HG03159 (cell line): ENCODE measurements at regions not wholly inside any gene's neighbourhood (a gene's known extent, or its start where the extent isn't known, plus 50 kb on each side); places are given as distances from the start of the nearest gene placed in this dataset.

Experiments used
- ATAC-seq: cut with Tn5 transposase; IDR thresholded peaks from one replicate; pipeline ENCODE4 v1.9.1; 2021; ENCODE audit warnings: mild to moderate bottlenecking, moderate library complexity; ENCODE audit not compliant: unreplicated experiment

- no peak for ATAC-seq
Observed at GRCh38 chr6:148140772-148141557, 201.7 kb upstream of the SASH1 start.

- ATAC-seq: no peak
Observed at GRCh38 chr6:148142821-148143220, 199.8 kb upstream of the SASH1 start.

- no peak for ATAC-seq
Observed at GRCh38 chr6:148143771-148144170, 198.9 kb upstream of the SASH1 start.

- peak; percentile 67 for ATAC-seq
Observed at GRCh38 chr6:148144917-148145521, 197.6 kb upstream of the SASH1 start.

GRCh38 chr6:148146717-148147462, 195.7 kb upstream of the SASH1 start:
- ATAC-seq: no peak

- no peak for ATAC-seq
Observed at GRCh38 chr6:148147463-148147830, 195.2 kb upstream of the SASH1 start.

- ATAC-seq: no peak
Observed at GRCh38 chr6:148151896-148152643, 190.6 kb upstream of the SASH1 start.

GRCh38 chr6:148154668-148155067, 188.0 kb upstream of the SASH1 start:
- ATAC-seq: no peak

- no peak for ATAC-seq
Observed at GRCh38 chr6:148155293-148155692, 187.3 kb upstream of the SASH1 start.

- no peak for ATAC-seq
Observed at GRCh38 chr6:148157841-148158240, 184.8 kb upstream of the SASH1 start.

GRCh38 chr6:148164645-148165044, 178.0 kb upstream of the SASH1 start:
- ATAC-seq: no peak

- ATAC-seq: peak; percentile 68
Observed at GRCh38 chr6:148166339-148166968, 176.2 kb upstream of the SASH1 start.

GRCh38 chr6:148169706-148170105, 172.9 kb upstream of the SASH1 start:
- ATAC-seq: no peak

- ATAC-seq: no peak
Observed at GRCh38 chr6:148170286-148170685, 172.4 kb upstream of the SASH1 start.

- ATAC-seq: no peak
Observed at GRCh38 chr6:148173548-148173947, 169.1 kb upstream of the SASH1 start.

- no peak for ATAC-seq
Observed at GRCh38 chr6:148175550-148176188, 167.0 kb upstream of the SASH1 start.

- ATAC-seq: no peak
Observed at GRCh38 chr6:148177589-148178233, 164.9 kb upstream of the SASH1 start.

- no peak for ATAC-seq
Observed at GRCh38 chr6:148179786-148180185, 162.9 kb upstream of the SASH1 start.

GRCh38 chr6:148182378-148182777, 160.3 kb upstream of the SASH1 start:
- ATAC-seq: no peak

- ATAC-seq: no peak
Observed at GRCh38 chr6:148183776-148184175, 158.9 kb upstream of the SASH1 start.
